AML-193 (cell line): ENCODE measurements at regions not wholly inside any gene's neighbourhood (a gene's known extent, or its start where the extent isn't known, plus 50 kb on each side); places are given as distances from the start of the nearest gene placed in this dataset.

Experiments used
- DNase-seq, 2 experiments: peaks; one replicate each; lab custom pipeline; 2025; lab: John Stamatoyannopoulos, UW

DNA sequence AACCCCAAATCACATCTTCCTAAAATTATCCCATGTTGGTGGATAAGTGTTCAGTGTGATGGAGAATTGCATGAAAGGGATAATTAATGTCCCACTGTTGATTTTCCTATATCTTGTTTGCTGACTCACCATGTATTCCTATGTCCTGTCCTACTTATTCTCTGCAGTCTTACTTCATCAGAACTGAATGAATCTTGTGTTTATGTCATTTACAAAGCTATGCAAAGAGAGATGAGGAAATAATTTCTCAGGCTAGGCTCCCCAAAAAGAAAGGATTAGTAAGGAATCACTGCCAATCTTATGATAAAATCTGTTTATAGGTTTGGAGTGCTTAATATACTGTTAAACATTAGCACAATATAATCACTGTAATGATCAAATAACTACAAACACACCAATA lies 360.8 kb downstream of the CRPPA start:
- no peak for DNase-seq

DNA sequence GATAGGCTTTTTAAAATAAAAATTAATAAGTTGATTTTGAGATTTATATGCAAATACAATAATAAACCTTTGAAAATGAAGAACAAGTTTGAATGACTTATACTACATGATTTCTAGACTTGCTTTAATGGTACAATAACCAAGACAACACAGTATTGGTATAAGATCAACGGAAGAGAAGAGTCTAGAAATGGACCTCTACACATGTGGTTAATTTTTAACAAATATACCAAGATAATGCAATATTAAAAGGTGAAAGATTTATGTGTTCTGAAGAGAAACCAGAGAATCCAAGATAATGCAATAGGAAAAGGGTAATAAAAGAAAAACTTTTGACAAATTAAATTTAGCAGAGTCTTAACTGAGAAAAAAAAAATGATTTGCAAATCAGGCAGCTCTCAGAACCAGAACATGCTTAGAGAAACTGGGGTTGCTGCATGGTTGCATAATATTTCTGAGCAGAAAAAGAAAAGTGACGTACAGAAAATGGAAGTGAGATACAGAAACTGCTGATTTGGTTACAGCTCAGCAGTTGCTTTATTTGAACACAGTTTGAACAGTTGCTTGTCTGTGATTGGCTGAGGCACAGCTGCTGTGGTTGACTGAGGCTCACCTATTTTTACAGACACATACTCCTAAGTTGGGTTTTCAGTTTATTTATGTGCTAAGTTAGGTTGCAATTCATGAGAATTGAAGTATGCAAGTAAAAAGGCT lies 365.9 kb downstream of the CRPPA start:
- DNase-seq: no peak

- DNase-seq: no peak
Observed at GRCh38 chr7:16051561-16052255, 365.2 kb upstream of the MEOX2 start.

GRCh38 chr7:16046041-16046440 lies 359.6 kb upstream of the MEOX2 start:
- no peak for DNase-seq

DNA sequence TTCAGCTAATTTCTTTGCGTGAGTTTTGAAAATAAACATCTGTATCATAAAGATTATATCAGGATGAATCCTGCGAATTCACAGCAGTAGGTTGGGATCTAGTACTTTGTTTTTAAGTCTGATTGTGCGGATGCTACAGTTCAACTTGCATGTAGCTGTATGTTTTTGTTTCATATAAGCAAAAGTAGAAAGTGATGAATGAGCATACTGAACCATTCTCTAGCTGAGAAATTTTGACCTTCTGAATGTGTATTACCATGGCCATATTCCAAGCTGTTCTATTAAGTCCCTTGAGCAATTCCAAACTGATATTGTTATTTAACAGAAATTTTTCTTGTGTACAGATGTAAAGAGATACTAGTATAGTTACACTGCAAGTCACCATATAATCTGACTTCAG lies 358.8 kb upstream of the MEOX2 start:
- DNase-seq: no peak

- DNase-seq: no peak
Observed at GRCh38 chr7:16044645-16045044, 358.2 kb upstream of the MEOX2 start.

- DNase-seq: no peak
Observed at GRCh38 chr7:16040346-16040745, 353.9 kb upstream of the MEOX2 start.

GRCh38 chr7:16038906-16039305 lies 352.4 kb upstream of the MEOX2 start:
- no peak for DNase-seq

DNA sequence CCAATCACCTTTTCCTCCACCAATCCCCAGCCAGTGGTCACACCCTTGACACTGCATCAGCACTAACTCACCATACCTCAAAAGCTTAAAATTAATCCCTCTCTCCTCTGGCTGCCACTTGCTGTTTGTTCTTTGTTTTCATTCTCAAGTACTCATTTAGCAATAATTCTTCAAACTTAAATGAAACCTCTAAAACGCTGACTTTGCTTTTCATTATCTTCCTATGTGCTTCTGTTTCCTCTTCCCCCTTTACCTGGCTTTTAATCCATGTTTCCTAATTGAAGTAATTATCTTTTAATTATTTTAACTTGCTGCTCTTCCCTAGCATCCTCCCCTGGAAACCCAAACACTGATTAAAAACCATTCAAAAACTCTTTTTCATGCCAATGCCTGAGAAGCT lies 348.9 kb upstream of the MEOX2 start:
- no peak for DNase-seq

GRCh38 chr7:16034866-16035265 lies 348.4 kb upstream of the MEOX2 start:
- DNase-seq: no peak

DNA sequence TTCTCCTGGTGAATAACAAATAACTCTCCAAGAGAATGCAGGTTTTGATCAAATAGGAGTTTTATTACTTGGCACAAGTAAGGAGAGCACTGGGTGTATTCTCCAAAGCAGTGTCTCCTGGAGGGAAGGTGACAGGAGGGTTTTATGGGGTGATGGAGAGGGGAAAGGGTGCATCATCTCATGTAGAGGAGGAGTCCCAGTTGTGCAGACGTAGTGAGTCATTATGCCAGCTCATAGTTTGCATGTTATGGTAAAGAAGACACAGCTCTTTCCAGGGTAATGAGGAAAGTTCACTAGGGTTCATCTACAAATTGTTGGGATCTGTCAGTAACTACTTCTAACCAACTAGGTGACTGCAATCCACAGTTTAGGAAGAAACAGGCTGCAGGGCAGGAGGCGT lies 347.9 kb upstream of the MEOX2 start:
- DNase-seq: no peak

- no peak for DNase-seq
Observed at GRCh38 chr7:16033233-16033632, 346.8 kb upstream of the MEOX2 start.

DNA sequence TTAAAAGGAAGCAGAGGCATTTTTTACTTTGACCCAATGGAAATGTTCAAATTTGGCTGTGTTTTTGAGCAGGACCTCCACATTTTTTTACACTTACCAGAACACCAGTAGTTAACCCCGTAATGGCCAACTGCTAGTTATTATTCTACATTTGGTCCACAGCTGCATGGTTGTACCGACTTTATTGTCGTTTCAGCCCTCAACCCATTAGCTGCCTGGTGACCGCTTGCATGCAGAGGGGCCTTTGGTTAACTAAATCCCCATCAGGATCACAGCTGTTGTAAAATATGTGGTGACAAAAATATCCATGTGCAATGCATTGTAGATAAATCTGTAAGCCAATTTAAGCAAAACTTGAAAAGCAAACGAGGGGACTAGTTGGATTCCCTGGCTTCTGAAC lies 342.2 kb upstream of the MEOX2 start:
- DNase-seq: no peak

DNA sequence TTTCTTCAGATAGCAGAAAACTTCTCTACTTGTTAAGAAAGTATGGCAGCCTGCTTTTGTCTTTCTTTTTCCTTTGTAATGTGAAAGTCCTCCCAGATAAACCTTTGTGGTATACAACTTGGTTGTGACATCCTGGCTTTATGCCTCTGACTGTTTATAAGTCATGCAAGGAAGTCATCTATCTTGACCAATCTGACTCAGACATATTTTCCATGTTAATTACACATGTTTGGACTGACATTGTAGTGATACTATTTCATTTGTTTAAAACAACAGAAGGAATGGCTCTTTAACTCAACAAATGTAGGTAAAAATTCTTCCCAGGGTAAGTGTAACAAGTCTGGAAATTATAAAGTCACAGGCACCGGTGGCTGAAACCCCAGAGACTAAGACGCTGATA lies 341.6 kb upstream of the MEOX2 start:
- DNase-seq: no peak

- no peak for DNase-seq
Observed at GRCh38 chr7:16027396-16027795, 340.9 kb upstream of the MEOX2 start.

DNA sequence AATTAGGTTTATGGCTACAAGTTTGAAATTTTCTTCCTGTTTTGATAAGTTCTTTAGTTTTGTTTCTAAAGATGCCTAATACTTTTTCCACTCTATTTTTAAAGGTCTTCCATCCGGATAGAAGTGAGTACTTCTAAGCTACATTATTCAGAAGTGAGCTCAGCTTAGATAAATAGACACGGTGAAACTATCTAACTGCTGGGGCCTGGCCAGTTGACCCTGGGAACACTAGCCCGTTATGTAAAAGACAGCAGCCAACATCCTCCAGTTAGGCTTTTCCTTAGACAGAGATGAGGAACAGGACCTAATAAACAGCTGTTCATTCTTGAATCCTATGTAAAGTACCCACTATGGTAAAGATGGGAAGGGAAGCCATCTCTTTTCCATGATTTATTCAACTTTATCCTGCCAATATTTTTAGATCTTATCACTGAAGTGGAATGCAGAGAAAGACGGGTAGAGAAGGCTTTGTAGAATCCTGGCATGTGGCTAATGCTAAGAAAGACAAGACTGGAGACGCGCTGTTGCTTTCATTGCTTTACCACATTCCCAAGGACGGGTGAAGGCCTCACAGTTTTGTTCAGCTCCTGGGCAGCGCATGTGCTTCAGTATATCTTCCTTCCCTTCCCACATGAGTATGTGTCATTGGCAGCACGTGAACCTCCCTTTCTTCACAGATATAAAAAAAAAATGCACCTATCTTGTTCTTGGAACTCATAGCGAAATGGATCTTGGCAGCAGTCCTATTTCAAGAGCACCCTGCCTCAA lies 340.0 kb upstream of the MEOX2 start:
- no peak for DNase-seq

GRCh38 chr7:16025696-16026095 lies 339.2 kb upstream of the MEOX2 start:
- DNase-seq: no peak

GRCh38 chr7:16023503-16023902 lies 337.0 kb upstream of the MEOX2 start:
- DNase-seq: no peak

GRCh38 chr7:16023046-16023445 lies 336.6 kb upstream of the MEOX2 start:
- no peak for DNase-seq

- no peak for DNase-seq
Observed at GRCh38 chr7:16021851-16022250, 335.4 kb upstream of the MEOX2 start.

- no peak for DNase-seq
Observed at GRCh38 chr7:16015981-16016380, 329.5 kb upstream of the MEOX2 start.

GRCh38 chr7:16014031-16014430 lies 327.5 kb upstream of the MEOX2 start:
- DNase-seq: no peak

DNA sequence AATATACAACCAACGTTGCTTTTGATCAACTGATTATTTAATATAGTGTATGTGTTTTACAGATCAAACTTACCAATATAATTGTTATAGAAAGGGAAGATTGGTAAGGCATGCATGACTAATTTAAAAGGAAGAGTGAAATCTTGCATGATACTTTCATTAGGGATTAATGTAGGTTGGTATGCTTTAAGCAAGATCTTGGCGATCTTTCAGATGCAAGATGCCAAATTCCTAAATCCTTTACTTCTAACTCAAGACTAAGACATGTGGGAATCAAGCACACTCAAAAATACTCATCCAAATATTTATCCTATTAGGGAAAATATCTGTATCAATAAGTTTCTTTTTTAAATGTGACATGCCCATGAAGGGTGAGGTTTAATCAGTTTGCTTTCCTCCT lies 321.4 kb upstream of the MEOX2 start:
- DNase-seq: no peak
